GM21786 (cell line): ENCODE measurements at regions not wholly inside any gene's neighbourhood (a gene's known extent, or its start where the extent isn't known, plus 50 kb on each side); places are given as distances from the start of the nearest gene placed in this dataset.
"Not testable (repeated sequence)": the region's sequence is repeated elsewhere in the genome, so short reads cannot be mapped to it uniquely, and the experiment has no call there.

ENCODE experiments used
- ATAC-seq: cut with Tn5 transposase; IDR thresholded peaks from one replicate; pipeline ENCODE4 v1.9.1; 2021; ENCODE audit not compliant: unreplicated experiment

- no peak for ATAC-seq
Measured at GRCh38 chr5:62785588-62785987, 207.0 kb downstream of the LRRC70 start.

GRCh38 chr5:62783374-62784057 lies 204.9 kb downstream of the LRRC70 start:
- peak; percentile 54 for ATAC-seq

DNA sequence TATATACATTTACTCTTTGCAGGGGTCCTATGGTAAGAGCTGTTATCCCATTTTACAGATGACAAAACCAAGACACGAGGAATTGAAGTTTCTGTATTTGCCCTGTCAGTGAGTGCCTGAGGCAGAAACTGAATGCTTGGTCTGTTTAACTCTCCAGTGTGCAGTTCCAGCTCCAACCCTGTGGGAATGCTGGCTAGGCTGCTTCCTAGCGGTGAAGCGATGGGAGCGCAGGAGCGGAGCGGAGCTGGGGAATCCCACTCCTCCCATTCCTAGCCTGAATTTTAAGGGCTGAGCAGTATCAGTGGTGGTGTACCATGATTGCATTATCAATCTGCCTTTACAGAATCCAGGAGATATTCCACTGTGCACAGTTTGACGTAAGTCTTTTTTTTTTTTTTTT lies 202.3 kb downstream of the LRRC70 start:
- ATAC-seq: no peak

GRCh38 chr5:62780230-62780629 lies 201.6 kb downstream of the LRRC70 start:
- no peak for ATAC-seq

DNA sequence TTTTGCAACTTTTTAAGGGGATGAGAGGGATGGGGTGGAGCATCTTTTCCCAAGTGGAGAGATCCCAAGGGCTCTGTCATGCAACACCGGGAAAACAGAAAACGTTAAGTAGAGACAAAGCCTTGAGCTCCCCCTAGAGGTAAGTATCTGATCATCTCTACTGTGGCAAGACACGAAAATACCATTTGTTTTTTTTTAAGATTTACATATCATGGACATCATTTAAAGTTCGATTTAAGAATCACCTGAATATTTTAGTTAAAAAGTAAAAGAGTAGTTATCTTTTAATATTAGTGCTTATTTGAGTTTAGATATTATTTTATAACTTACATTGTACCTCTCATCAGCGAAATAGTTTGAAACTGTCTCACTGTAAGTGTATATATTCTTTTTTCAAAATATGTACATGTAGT lies 200.4 kb downstream of the LRRC70 start:
- ATAC-seq: peak; percentile 57

GRCh38 chr5:62778316-62779009 lies 199.8 kb downstream of the LRRC70 start:
- ATAC-seq: peak; percentile 23

DNA sequence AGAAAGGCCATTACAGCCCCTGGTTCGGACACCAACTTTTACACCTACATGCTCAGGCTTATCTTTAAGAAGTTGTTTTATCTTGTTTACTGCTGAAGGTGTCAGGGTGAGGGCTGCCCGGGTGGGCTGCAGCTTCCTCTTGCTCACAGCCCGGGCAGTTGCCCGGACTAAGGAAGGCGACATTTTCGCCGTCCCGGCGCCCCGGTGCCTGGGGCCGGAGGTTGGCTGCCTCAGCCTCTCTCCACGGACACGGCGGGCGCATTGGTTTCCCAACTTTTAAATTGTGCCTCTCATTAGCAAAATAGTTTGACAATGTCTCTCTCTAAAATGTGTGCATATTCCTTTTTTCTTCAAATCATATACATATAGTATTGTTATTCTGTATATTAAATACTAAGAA lies 198.5 kb downstream of the LRRC70 start:
- ATAC-seq: not testable (repeated sequence)

DNA sequence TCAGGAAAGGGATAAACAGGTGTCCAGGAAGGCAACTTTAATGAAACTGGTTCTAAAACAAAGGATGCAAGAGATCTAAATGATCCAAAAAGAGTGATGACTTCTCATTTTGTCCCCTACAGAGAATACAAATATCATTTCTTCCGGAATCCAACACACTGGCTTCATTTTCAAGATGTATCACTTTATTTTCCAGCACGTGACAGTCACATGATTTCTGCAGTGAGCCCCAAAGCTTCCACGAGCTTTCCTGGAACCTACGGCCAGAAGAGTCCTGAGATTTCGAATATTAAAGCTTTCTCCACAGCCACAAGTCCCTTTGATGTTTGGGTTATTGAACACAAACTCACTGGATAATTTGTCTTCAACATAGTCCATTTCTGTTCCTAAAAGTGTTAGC lies 198.0 kb downstream of the LRRC70 start:
- not testable (repeated sequence) for ATAC-seq

GRCh38 chr5:62773460-62773859 lies 194.8 kb downstream of the LRRC70 start:
- ATAC-seq: no peak

DNA sequence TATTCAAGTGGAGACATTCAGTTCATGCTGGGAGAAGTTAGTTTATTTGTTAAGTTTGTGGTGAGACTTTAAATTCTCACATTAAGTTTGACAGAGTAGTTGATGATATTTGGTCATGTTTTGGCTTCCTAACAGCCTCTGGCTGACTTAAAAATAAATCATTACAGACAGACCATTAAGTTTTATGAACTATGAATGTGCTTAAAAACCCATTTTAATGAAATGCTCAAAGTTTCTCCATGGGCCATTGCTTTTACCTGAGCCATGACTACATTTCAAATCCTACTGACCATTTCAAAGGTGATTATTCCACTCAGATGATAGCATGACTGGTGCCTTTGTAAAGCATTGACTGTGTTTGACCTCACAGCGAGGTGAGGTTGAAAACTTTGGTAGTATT lies 192.7 kb downstream of the LRRC70 start:
- ATAC-seq: no peak

GRCh38 chr5:62767650-62768049 lies 189.0 kb downstream of the LRRC70 start:
- ATAC-seq: no peak

- ATAC-seq: no peak
Measured at GRCh38 chr5:62767077-62767476, 188.5 kb downstream of the LRRC70 start.

DNA sequence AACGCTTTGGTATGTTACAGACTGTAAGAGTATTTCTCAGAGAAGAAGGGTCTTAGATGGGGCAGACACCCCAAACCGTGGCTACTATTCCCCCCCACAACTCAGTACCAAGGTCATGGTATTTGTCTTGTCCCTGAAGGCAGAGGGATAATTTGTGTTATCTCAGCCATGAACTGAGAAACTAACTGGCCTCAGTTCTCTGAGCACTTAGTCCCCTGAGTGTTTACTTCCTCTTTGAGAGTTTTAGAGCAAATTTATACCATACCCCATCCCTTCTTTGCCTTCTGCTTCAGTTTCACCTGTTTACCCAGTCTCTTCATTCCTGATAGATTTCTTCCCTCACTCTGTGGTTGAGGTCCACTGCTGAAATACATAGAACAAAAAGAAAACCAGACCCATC lies 183.9 kb downstream of the LRRC70 start:
- ATAC-seq: peak; percentile 69

- not testable (repeated sequence) for ATAC-seq
Measured at GRCh38 chr5:62757686-62758085, 179.1 kb downstream of the LRRC70 start.

DNA sequence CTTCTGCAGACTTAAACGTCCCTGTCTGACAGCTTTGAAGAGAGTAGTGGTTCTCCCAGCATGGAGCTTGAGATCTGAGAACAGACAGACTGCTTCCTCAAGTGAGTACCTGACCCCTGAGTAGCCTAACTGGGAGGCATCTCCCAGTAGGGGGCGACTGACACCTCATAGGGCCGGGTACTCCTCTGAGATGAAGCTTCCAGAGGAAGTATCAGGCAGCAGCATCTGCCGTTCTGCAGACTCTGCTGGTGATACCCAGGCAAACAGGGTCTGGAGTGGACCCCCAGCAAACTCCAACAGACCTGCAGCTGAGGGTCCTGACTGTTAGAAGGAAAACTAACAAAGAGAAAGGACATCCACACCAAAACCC lies 174.4 kb downstream of the LRRC70 start:
- not testable (repeated sequence) for ATAC-seq

DNA sequence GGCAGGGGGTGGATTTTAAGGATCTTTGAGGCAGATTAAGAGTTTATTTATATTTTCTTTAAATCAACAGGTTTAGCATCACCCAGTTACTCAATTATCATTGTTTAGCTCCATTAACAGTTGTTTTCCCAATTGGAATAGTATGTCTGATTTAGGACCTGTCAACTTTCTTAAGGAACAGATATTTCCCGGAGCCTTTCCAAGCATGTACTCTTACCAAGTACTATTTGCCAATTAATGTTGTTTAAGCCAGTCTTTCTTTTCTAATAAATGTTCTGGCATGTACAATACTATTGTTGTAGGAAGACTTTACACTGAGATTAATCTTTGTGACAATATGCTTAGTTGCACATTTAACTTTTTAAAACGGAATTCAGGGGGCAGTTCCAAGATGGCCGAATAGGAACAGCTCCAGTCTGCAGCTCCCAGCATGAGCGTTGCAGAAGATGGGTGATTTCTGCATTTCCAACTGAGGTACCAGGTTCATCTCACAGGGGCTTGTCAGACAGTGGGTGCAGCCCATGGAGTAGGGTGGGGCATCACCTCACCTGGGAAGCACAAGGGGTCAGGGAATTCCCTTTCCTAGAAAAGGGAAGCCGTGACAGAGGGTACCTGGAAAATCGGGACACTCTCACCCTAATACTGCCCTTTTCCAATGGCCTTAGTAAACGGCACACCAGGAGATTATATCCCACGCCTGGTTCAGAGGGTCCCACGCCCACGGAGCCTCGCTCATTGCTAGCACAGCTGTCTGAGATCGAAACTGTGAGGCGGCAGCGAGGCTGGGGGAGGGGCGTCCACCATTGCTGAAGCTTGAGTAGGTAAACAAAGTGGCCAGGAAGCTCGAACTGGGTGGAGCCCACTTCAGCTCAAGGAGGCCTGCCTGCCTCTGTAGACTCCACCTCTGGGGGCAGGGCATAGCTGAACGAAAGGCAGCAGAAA lies 173.7 kb downstream of the LRRC70 start:
- not testable (repeated sequence) for ATAC-seq

- ATAC-seq: no peak
Measured at GRCh38 chr5:62742207-62742606, 163.6 kb downstream of the LRRC70 start.

GRCh38 chr5:62741761-62742160 lies 163.1 kb downstream of the LRRC70 start:
- ATAC-seq: no peak

GRCh38 chr5:62737766-62738165 lies 159.1 kb downstream of the LRRC70 start:
- ATAC-seq: no peak

DNA sequence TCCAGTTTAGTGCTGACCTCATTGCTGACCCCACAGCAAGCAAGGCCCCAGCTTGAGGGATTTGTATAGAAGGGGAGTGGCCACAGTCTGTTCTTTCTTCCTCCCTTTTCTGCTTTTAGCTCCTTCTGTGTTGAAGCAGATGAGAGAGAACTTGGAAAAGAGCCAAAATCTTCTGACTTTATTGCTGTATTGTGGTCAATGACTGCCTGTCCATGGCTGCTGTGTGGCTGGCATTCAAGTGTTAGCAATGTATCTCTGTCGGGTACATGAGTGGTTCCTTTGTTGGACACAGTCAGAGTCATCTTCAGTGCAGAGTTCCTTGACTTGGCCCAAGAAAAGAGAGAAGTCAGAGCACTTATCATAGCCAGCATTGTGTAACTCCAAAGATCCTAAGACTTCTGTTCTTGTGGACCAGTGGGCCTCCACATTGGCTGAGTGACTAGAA lies 154.1 kb downstream of the LRRC70 start:
- no peak for ATAC-seq

DNA sequence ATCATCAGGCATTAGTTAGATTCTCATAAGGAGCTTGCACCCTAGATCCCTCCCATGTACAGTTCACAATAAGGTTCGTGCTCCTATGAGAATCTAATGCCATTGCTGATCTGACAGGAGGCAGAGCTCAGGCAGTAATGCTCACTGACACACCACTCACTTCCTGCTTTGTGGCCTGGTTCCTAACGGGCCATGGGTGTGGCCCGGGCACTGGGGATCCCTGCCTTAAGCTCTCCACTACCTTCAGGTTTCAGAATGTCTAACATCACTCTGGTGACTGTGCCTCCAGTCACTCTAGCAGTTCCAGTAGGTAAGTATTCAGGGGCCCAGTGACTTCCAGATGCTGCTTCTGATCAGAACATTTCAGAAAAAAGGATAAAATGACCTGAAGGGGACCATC lies 152.4 kb downstream of the LRRC70 start:
- no peak for ATAC-seq

GRCh38 chr5:62729675-62730074 lies 151.1 kb downstream of the LRRC70 start:
- no peak for ATAC-seq
